HG02840 (cell line): ENCODE measurements at regions not wholly inside any gene's neighbourhood (a gene's known extent, or its start where the extent isn't known, plus 50 kb on each side); places are given as distances from the start of the nearest gene placed in this dataset.
"Not testable (repeated sequence)": the region's sequence is repeated elsewhere in the genome, so short reads cannot be mapped to it uniquely, and the experiment has no call there.

Experiments used
- ATAC-seq: cut with Tn5 transposase; IDR thresholded peaks from one replicate; pipeline ENCODE4 v1.9.1; 2021; ENCODE audit warnings: mild to moderate bottlenecking, moderate library complexity, moderate number of reproducible peaks; ENCODE audit not compliant: unreplicated experiment, low FRiP score

- no peak for ATAC-seq
Observed at GRCh38 chr10:81200801-81201200, 663.1 kb downstream of the SH2D4B start.

- not testable (repeated sequence) for ATAC-seq
Observed at GRCh38 chr10:81207359-81207758, 667.6 kb upstream of the NRG3 start.

GRCh38 chr10:81213370-81213769 lies 661.6 kb upstream of the NRG3 start:
- no peak for ATAC-seq

GRCh38 chr10:81215498-81215897 lies 659.5 kb upstream of the NRG3 start:
- no peak for ATAC-seq

GRCh38 chr10:81216949-81217348 lies 658.0 kb upstream of the NRG3 start:
- no peak for ATAC-seq

GRCh38 chr10:81218307-81218706 lies 656.7 kb upstream of the NRG3 start:
- no peak for ATAC-seq

- no peak for ATAC-seq
Observed at GRCh38 chr10:81219758-81220157, 655.2 kb upstream of the NRG3 start.

- no peak for ATAC-seq
Observed at GRCh38 chr10:81248886-81249285, 626.1 kb upstream of the NRG3 start.

- ATAC-seq, result no peak
Observed at GRCh38 chr10:81251457-81252115, 623.4 kb upstream of the NRG3 start.

GRCh38 chr10:81264991-81265390 lies 610.0 kb upstream of the NRG3 start:
- ATAC-seq, result not testable (repeated sequence)

- ATAC-seq, result no peak
Observed at GRCh38 chr10:81270051-81270450, 604.9 kb upstream of the NRG3 start.

- no peak for ATAC-seq
Observed at GRCh38 chr10:81280497-81281479, 594.2 kb upstream of the NRG3 start.

- ATAC-seq, result no peak
Observed at GRCh38 chr10:81288544-81288943, 586.5 kb upstream of the NRG3 start.

- ATAC-seq, result no peak
Observed at GRCh38 chr10:81297292-81297691, 577.7 kb upstream of the NRG3 start.

GRCh38 chr10:81303656-81304055 lies 571.3 kb upstream of the NRG3 start:
- ATAC-seq, result no peak

GRCh38 chr10:81306971-81307782 lies 567.8 kb upstream of the NRG3 start:
- no peak for ATAC-seq

GRCh38 chr10:81309041-81309552 lies 565.9 kb upstream of the NRG3 start:
- no peak for ATAC-seq

GRCh38 chr10:81314471-81314870 lies 560.5 kb upstream of the NRG3 start:
- no peak for ATAC-seq

- no peak for ATAC-seq
Observed at GRCh38 chr10:81315026-81315425, 560.0 kb upstream of the NRG3 start.

- no peak for ATAC-seq
Observed at GRCh38 chr10:81348003-81348402, 527.0 kb upstream of the NRG3 start.

GRCh38 chr10:81367132-81367531 lies 507.9 kb upstream of the NRG3 start:
- ATAC-seq, result no peak
